ENCODE measurements at regions not wholly inside any gene's neighbourhood (a gene's known extent, or its start where the extent isn't known, plus 50 kb on each side); places are given as distances from the start of the nearest gene placed in this dataset.

DNA sequence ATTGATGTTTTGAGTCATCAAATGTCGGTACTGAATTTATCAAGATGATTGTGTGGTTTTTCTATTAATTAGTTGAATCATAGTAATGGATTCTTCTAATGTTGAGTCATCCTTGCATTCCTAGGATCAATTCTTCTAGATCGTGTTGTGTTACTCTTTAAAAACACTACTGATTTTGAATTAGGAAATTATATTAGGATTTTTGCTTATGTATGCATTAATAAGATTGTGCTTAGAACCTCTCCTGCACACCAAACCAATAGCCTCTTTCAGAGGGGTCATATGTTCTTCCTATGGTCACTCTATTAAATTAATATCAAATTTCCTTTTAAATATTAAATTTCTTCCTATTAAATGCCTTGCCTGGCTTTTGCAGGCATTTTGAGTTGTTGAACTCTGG is 151.7 kb upstream of the TOPAZ1 start:
- no peak for DNase-seq (ENCODE audit: low spot score)

GRCh38 chr3:44092497-44092896 is 149.2 kb upstream of the TOPAZ1 start:
- no peak for DNase-seq (ENCODE audit: low spot score)

- DNase-seq (ENCODE audit: low spot score), result no peak
These were observed 148.2 kb upstream of the TOPAZ1 start for GRCh38 chr3:44093531-44093930.

GRCh38 chr3:44098656-44099415 is 142.8 kb upstream of the TOPAZ1 start:
- DNase-seq (ENCODE audit: low spot score), result no peak

- no peak for DNase-seq (ENCODE audit: low spot score)
These were observed 142.0 kb upstream of the TOPAZ1 start for GRCh38 chr3:44099566-44100297.

DNA sequence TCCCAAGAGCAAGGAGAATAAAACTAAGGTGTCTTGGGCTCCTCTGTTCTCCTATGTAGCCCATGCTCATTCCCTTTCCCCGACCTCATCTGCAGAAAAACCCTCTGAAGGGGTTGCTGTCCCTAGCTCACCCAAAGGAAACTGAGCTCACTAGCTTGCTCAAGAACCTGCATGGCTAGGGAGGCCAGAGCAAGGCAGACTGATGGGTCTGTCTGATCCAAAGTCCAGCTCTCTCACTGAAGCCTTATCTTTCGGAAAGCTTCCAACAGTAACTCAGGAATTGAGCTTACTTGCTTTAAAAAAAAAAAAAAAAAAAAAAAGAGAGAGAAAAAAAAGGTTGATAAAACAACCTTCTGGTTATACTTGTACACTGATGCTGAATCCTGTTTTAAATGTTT is 141.4 kb upstream of the TOPAZ1 start:
- DNase-seq (ENCODE audit: low spot score), result no peak

- no peak for DNase-seq (ENCODE audit: low spot score)
These were observed 137.6 kb upstream of the TOPAZ1 start for GRCh38 chr3:44104043-44104442.

DNA sequence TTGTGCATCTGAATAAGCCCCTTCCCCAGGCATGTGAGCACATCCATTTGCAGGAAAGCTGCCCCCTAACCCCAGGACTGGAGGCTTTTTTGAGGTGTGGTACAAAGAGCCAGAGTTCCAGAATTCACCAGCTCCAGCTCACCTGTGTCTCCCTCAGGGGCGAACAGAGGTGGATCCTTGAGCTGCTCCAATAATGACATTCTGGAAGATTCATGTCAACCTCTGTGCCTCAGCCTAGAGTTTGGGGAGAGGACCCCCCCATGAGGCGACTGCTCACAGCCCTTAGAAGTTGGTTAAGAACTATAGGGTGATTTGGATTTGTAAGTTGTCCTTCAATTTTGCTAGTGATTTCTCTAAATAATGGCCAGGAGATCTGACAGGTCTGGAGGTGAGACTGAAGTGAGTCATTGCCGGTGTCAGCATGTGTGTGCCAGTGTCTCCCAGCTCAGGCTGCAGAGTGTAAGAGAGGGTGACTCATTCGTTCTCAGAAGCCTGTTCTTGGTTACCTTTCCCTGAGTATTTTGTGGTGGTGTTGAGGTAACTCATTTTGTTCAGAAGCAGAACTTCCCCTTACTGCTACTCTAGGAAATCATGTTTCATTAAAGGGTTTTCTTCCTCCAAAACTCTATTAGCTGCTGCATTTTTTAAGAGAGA is 136.9 kb upstream of the TOPAZ1 start:
- peak; percentile 93 for DNase-seq (ENCODE audit: low spot score)

GRCh38 chr3:44105571-44105970 is 136.1 kb upstream of the TOPAZ1 start:
- DNase-seq (ENCODE audit: low spot score), result no peak

DNA sequence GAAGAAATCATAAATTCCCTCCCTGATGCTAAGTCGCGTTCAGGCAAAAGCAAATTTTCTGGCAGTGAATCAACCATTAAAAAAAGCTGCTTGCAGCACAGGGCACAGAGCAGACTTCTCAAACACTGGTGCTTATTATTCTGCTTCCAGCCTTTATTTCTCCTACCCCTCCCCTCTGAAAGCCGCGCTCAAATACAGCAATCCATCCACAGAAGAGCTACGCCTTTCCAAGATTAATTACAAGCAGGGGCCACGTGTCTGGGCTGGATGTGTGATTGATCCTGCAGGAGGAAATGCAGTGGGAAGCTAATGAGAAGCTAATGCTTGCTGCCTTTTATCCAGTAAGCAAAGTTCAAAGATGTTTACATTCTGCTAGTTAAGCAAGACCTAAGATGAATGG is 134.9 kb upstream of the TOPAZ1 start:
- DNase-seq (ENCODE audit: low spot score), result no peak

DNA sequence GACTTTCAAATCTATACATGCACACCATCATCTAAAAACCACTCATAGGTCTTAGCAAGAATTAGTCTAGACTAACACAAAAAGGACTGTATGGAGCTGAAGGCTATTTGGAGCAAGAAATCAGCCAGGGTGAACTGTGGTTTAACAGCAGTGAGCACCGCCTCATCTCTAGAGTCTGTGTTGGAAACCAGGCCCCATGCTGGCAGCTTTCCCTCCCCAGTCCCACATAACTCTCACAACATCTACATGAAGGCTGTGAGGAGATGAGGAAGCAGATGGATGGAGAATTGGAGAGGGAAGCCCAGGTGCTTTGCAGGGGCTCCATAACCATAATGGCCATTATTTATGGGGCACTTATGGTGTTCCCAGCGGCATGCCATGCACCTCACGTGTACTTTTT is 133.2 kb upstream of the TOPAZ1 start:
- DNase-seq (ENCODE audit: low spot score), result no peak

- no peak for DNase-seq (ENCODE audit: low spot score)
These were observed 131.8 kb upstream of the TOPAZ1 start for GRCh38 chr3:44109771-44110361.

DNA sequence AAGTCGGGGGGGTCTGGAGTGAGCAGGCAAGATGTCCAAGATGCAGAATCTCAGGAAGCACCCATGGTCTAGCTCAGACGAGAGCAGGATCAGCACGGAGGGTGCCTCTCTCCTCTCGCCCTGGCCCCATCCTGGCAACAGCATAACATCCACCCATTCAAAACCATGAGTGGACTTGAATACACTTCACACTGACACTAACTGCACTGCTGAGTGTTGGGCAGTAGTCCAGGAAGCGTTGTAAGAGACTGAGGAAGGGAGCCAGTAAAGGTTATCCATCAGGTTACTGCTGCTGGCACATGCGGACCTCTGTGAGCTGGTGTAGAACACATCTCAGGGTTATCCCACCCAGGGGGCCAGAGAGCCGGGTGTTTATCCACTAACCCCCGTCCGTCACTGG is 131.0 kb upstream of the TOPAZ1 start:
- no peak for DNase-seq (ENCODE audit: low spot score)

DNA sequence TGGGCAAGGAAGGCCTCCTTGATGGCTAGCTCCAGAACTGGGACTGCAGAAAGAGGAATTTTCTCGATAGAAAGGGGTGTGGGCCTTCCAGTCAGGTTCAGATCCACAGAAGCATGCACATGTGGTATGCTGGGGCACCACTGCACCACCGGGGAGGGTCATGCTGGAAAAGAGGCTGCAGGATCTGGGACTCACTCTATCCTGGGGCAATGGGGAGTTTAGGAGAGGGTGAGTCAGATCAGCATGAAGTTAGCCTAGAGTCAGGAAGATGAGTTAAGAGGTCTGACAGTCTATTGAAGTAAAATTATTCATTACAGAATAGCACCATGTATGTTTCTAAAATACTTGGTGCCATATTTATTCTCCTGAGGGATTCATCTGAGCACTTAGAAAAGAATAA is 130.2 kb upstream of the TOPAZ1 start:
- no peak for DNase-seq (ENCODE audit: low spot score)

- no peak for DNase-seq (ENCODE audit: low spot score)
These were observed 127.5 kb upstream of the TOPAZ1 start for GRCh38 chr3:44114142-44114541.

GRCh38 chr3:44117239-44117638 is 124.4 kb upstream of the TOPAZ1 start:
- DNase-seq (ENCODE audit: low spot score), result peak; percentile 47

DNA sequence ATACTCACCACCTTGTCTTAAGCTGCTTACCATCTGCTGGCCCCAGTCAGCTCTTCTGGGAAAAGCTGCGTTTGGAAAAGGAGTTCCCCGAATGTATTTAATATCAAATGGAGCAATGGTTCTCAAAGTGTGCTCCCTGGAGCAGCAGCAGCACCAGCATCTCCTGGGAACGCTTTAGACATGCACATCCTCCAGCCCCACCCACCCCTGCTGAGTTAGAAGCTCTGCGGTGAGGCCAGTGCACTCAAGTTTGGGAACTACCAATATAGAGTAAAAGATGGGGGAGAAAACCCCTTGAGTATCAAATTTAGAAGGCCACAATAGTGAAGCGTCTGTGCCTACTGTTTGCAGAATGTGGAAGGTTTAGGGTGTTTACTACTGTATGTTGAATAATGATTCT is 124.0 kb upstream of the TOPAZ1 start:
- DNase-seq (ENCODE audit: low spot score), result no peak

DNA sequence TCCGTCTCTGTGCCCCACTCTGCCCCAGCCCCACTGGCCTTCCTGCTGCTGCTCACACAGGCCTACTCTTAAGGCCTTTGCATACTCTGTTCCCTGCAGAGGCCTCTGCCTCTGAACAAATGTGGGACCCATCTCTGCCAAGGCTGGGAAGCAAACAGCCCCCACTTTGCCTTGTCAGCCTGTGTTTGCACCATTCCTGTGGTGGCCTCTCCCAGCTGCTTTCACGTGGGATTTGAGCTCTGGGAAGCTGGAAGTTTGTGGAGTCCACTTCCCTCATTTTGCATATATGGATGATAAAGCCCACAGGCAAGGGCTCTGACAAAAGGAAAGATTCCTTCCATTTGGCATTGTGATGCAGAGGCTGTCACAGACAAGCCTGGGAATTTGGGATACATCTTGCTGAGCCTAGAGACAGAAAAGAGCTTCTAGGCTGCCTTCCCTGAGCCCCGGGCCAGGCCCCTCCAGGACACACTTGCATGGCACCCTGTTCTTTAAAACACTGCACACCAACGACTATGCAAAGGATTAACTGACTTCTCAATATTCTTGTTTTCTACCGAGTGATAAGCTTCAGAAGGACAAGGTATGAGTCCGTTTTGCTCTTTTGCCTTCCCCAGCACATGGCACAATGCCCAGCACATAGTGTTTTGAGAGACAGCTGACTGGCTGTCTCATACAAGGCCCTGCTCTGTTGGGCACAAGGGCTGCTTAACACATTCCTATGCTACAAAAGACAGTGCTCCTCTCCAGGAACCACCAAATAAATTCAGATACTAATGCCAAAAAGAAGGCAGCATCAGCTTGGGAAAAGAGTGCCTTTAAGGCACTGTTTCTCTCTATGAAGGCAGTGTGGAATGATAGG is 120.7 kb upstream of the TOPAZ1 start:
- peak; percentile 64 for DNase-seq (ENCODE audit: low spot score)

DNA sequence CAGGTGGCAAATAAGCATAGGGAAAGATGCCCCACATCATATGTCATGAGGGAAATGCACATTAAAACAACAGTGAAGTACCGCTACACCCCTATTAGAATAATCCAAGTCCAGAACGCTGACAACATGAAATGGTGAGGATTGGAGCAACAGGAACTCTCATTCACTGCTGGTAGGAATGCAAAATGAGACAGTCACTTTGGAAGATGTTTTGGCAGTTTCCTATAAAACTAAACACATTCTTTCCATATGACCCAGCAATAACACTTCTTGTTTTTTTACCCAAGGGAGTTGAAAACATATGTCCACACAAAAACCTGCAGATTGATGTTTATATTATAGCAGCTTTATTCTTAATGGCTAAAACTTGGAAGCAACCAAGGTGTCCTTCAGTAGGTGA is 116.4 kb upstream of the TOPAZ1 start:
- no peak for DNase-seq (ENCODE audit: low spot score)

- peak; percentile 68 for DNase-seq (ENCODE audit: low spot score)
These were observed 115.8 kb upstream of the TOPAZ1 start for GRCh38 chr3:44125882-44126281.

GRCh38 chr3:44128057-44128775 is 113.5 kb upstream of the TOPAZ1 start:
- no peak for DNase-seq (ENCODE audit: low spot score)

Data from kidney tubule cell (primary cell).